NCI-H524 (cell line): ENCODE measurements at regions not wholly inside any gene's neighbourhood (a gene's known extent, or its start where the extent isn't known, plus 50 kb on each side); places are given as distances from the start of the nearest gene placed in this dataset.
"Not testable (repeated sequence)": the region's sequence is repeated elsewhere in the genome, so short reads cannot be mapped to it uniquely, and the experiment has no call there.

Experiments used
- DNase-seq, 2 experiments: peaks; one replicate each; lab custom pipeline; 2025; lab: John Stamatoyannopoulos, UW

DNA sequence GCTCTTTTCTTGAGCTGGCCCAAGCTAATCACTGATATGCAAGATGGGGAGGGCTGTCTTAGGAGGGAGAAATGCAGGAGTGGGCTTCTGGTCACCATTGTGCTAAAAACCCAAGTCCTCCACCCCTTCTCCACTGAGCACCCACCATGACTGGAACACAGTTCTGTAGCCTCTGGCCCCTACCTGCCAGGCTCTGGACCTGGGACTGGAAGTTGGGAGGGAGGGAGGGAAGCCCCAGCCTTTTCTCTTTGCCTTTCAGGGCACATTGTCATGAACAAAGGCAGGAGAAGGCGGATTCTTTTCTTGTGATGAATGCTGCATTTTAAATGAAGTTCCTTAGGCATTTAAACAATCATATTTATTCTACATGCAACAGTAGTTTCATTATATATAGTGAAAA is 559.1 kb upstream of the TRPC7 start:
- DNase-seq: no peak

DNA sequence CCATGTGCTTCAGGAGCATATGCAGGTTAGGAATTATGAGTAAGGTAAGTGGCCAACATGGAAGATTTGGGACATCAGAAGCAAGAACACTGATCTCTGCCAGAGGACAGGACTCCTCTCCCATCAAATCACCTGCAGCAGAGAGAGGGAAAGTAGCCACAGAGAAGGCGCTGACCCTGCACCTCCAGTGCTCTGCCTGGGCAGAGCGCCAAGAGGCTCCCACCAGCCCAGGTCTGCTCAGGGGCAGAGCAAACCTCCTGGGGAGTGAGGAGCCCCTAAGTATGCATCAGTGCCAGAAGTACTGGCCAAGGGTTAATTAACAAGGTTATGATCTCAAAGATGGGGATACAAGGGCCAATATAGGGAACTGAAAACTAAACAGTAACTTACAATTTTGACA is 545.3 kb upstream of the TRPC7 start:
- DNase-seq: peak in 1 of 2 experiments; percentile 5

DNA sequence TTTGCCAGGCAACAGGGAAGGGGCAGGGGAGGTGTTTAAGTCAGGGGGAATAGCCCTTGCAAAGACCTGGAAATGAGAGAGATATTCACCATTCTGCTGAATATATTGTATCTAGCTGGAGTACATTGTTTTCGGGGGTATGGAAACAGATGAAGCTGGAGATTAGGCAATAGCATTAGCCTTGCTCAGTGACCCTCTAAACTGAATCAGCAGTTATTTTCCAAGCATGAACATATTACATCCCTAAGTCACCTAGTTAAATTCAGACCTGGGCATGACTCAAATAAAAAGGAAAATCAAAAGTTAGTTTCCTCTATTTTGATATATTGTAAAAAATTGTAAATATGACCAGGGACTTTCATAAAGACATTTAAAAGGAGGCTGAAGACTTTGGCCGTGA is 544.6 kb upstream of the TRPC7 start:
- DNase-seq: no peak

DNA sequence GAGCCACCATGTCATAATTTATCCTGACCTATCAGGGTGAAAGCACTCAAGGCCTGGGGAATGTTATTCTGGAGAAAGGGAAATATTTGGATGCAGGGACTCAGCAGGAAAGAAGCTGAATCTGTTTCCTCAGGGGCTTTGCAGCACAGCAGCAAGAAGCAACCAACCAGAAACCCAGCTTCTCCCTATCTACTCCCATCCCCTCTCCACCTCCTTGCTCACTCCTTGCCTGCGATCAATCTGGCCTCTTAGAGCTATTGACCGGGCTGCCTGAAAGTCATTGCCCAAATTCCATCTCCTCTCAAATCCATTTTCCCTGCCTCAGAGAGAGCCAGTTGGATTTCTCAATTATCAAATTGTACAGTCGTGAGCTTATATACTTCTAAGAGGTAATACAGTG is 542.0 kb upstream of the TRPC7 start:
- DNase-seq: no peak

DNA sequence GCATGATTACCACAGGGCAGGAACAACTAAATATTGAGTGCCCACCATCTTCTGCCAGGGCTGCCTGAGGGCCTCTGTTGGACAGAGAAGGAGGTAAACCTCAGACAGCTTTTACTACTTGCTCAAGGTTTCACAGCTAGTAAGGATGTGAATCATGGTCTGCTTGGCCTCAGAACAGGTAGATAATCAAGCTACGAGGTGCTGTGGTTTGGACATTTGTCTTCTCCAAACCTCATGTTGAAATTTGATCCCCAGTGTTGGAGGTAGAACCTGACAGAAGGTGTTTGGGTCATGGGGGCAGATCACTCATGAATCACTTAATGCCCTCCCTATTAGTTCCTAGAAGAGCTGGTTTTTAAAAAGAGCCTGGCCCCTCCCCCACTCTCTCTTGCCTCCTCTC is 541.2 kb upstream of the TRPC7 start:
- no peak for DNase-seq

DNA sequence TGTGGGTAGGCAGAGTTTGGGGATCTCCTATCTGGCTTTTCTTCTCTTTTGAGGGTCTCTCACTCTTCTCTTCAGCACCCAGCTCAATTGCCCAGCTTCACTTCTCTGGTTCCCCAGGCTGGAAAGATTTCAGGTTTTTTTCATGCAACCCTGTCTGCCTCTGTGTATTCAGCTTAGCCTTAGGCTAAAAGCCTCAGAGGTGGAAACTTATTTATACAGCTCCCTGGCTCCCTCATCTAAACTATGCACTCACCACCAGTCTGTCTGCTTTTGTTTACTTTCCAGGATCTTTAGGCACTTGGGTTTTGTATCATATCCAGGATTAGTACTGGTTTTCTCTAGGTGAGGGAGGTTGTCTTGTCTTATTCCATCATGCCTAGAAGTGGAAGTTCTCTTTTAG is 540.2 kb upstream of the TRPC7 start:
- no peak for DNase-seq

- DNase-seq: no peak
Observed at GRCh38 chr5:136894070-136894469, 528.7 kb upstream of the TRPC7 start.

DNA sequence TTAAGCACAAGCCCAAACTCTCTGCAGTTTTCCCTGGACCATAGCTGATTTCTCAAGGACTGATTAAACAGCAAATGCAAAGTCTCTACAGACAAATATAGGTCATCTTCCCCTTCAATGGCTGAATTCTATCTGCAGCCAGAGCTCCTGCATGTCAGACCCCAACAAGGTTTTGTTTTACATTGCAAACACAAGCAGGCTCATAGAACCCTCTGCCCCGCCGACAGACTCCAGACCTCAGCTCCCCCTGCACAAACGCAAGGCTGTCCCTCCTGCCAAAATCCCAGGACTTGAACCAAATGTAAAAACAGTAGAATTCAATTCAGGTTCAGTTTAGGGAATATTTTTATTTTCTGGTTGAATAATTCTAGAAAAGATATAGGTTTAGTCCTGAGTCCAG is 526.7 kb upstream of the TRPC7 start:
- no peak for DNase-seq

GRCh38 chr5:136891175-136891972 is 526.0 kb upstream of the TRPC7 start:
- no peak for DNase-seq

DNA sequence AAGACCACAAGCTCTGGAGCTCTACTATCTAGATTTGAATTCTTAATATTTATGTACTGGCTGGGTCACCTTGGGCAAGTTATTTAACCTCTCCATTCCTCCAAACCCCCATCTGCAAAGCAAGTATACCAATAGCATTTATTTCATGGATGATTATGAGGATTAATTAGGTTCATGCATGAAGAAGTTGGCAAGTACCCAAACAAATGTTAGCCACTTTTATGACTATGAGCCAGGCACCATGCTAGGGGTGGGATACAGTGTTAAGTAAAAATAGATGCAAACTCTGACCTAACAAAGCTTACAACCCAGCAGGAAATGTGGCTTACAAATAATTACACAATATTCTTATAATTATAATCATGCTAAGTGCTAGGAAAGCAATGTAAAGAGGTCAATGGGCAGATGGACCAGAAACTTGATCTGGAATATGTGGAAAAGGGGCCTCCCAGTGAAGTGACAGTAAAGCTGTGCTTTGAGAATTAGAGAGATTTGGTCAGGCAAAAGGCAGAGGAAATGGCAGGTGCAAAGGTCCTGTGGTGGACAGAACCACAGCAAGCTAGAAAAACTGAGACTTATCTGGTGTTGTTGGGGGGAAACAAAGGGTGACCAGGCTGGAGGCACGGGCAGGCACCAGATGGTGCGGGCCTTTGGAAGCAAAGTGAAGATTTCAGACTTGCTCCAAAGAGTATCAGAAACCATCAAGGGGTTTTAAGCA is 525.2 kb upstream of the TRPC7 start:
- DNase-seq: peak; percentile 95 to 96

DNA sequence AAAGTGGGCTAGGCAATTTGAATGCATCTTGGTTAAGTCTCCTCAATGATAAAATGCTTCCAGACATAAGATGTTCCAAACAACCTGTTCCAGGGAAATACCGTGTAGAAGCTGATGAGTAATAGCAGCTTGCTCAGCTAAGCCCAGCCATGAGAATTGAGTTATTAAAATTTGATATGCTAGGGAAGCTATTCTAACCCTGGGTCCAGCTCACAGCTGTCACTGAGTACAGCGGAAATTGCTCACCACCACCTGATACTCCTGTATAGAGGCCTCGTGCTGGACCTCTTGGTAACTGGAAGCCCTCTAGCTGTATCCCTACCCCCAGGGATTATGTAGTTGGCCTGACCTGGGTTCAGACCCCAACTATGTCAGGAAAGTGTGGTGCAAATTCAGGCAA is 521.3 kb upstream of the TRPC7 start:
- DNase-seq: peak; percentile 2 to 74

DNA sequence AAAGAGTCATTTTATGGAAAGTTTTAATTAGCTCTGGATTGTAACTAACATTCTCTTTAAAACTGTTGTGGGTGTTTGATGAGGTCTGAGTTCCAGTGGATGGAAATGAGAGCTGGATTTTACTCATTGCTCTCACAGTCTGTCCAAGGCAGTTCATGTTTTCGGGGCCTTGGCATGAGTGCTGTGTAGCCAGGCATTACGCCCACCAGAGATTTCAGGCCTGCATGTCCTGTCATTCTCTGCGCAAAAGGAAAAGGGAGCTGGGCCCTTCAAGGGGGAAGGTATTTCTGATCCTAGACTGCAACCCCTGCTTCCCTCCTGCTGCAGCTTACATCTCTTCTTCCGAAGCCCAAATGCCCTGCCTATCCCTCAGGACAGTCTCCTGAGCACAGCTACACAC is 499.6 kb upstream of the TRPC7 start:
- no peak for DNase-seq

GRCh38 chr5:136856648-136857047 is 491.3 kb upstream of the TRPC7 start:
- no peak for DNase-seq

DNA sequence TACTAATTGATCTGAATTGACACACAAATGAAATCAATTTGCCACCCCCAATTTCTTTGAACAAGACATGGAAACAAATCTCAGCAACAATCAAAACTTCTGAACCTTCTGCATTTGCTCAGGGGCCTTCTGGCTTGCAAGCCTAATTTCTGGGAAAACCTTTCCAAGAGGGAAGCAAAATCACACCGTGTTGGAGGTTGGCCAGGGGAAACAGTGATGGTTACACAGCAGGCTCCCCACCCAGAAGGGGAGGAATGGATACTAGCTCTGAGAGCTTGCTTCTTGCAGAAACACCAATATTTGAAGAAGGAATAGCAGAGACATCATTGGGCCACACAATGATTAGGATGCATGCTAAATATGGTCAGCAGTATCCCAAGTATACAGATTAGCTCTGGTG is 488.6 kb upstream of the TRPC7 start:
- DNase-seq: no peak

DNA sequence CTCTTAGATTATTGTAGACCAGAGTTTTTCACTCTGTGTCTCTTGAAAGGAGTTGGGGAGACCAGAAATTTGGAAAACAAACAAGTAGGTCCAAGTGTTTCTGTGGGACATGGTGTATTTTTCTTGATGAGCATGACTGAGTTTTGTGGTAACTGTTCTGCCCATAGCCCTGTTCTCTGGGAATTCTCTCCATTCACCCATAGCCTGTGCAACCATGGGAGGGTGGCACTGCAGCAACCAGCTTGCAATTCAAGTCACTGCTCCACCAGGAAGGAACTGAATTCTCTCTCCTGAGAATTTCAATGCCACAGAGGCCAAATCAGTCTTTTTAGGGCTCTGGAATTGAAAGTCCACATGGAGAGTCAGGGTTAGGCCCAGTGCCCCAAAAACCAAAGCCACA is 475.3 kb upstream of the TRPC7 start:
- no peak for DNase-seq

- DNase-seq: no peak
Observed at GRCh38 chr5:136836093-136836492, 470.7 kb upstream of the TRPC7 start.

GRCh38 chr5:136820848-136821247 is 455.5 kb upstream of the TRPC7 start:
- no peak for DNase-seq

DNA sequence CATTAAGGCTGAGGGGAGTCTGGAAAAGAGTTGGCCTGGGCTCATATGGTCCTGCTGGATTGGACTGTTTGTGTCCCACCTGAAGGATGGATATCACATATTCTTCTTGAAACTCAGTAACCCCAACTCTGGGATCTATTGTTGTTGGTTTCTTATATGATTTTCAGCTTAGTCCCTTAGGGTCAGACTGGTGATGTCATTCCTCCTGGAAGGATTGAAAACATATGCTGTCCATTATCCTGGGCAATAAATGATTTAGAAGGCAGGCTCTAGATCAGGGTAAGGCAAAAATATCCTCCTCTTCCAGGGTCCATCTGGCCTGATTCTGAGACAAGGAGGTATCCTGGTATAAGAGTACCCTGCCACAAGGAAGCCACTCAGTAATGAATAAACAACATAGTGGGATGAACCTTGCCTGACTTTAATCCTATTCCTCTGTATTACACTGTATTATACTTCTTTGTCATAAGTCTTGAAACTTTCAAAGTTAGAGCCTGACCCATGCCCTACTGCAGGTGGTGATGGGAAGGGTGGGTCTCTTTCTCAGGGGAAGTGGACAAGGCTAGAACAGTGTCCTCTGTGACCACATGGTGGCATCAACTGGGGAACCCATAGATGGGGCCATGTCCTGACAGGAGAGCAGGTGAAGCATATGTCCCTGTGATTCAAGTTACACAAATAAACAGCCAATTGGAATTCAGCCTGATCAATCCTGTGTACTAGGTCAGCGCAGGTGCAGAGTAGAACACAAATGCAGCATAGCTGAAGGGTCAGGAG is 454.4 kb upstream of the TRPC7 start:
- DNase-seq: peak in 1 of 2 experiments; percentile 14

DNA sequence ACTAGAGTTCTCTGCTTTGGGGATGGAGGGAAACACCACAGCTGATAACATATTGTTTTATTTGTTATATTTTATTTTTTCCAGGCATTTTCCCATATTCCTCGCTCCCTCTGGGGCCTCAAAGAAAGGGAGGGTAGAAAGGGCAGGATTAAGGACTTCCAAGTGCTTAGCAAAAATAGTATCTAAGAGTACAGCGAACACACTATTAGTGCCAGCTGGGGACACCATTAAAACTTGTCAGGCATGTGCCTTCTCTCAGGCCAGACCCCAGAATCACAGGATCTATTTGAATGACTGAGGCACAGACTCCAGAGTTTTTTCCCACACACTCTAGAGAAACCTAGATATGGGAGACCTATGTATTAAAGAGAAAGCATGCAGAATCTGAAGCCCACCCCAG is 451.0 kb upstream of the TRPC7 start:
- no peak for DNase-seq

GRCh38 chr5:136814619-136815378 is 449.5 kb upstream of the TRPC7 start:
- DNase-seq: no peak

DNA sequence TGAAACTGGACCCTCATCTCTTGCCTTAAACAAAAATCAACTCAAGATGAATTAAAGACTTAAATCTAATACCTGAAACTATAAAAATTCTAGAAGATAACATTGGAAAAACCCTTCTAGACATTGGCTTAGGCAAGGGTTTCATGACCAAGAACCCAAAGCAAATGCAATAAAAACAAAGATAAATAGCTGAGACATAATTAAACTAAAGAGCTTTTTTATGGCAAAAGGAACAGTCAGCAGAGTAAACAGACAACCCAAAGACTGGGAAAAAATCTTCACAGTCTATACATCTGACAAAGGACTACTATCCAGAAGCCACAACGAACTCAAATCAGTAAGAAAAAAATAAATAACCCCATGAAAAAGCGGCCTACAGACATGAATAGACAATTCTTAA is 446.9 kb upstream of the TRPC7 start:
- not testable (repeated sequence) for DNase-seq

DNA sequence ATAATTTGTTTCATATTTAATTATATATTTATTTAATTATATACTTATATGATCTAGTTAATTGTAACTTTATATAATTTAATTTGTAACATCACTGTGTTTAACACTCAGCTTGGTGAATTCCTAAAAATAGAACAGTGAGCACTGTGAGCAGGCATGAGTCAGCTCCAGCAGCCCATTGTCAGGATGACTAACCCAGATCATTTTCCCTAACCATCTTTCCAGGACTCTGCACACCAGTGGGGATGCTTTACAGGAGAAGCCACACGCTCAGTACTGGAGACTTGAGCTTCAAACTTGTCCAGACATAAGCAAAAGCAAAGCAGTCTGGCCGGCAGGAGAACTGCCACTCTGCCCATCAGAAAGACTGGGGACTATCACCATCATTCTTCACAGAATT is 446.2 kb upstream of the TRPC7 start:
- DNase-seq: no peak
